ENCODE measurements at regions not wholly inside any gene's neighbourhood (a gene's known extent, or its start where the extent isn't known, plus 50 kb on each side); places are given as distances from the start of the nearest gene placed in this dataset.

- Mint-ChIP-seq H3K36me3 (ENCODE audit: unreplicated experiment) (no peaks in the 10 kb centered on the region), H3K4me1 (ENCODE audit: low read depth, unreplicated experiment) (no peaks in the 10 kb centered on the region), H3K4me3 (ENCODE audit: unreplicated experiment) (no peak overlapping the region), H3K27ac (ENCODE audit: unreplicated experiment) (no peak overlapping the region), H3K27me3 (ENCODE audit: unreplicated experiment) (peaks cover 1% of the 10 kb centered on the region), H3K9me3 (ENCODE audit: unreplicated experiment) (no peaks in the 10 kb centered on the region)
- DNase-seq = no peak
- TF ChIP-seq, protein P1, sequence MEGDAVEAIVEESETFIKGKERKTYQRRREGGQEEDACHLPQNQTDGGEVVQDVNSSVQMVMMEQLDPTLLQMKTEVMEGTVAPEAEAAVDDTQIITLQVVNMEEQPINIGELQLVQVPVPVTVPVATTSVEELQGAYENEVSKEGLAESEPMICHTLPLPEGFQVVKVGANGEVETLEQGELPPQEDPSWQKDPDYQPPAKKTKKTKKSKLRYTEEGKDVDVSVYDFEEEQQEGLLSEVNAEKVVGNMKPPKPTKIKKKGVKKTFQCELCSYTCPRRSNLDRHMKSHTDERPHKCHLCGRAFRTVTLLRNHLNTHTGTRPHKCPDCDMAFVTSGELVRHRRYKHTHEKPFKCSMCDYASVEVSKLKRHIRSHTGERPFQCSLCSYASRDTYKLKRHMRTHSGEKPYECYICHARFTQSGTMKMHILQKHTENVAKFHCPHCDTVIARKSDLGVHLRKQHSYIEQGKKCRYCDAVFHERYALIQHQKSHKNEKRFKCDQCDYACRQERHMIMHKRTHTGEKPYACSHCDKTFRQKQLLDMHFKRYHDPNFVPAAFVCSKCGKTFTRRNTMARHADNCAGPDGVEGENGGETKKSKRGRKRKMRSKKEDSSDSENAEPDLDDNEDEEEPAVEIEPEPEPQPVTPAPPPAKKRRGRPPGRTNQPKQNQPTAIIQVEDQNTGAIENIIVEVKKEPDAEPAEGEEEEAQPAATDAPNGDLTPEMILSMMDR (IDR thresholded peaks at IDR 0.05; ENCODE audit: partially characterized antibody, unreplicated experiment) = no peak
These were observed 297.0 kb upstream of the KLHL1 start for GRCh38 chr13:70405266-70405665.

DNA sequence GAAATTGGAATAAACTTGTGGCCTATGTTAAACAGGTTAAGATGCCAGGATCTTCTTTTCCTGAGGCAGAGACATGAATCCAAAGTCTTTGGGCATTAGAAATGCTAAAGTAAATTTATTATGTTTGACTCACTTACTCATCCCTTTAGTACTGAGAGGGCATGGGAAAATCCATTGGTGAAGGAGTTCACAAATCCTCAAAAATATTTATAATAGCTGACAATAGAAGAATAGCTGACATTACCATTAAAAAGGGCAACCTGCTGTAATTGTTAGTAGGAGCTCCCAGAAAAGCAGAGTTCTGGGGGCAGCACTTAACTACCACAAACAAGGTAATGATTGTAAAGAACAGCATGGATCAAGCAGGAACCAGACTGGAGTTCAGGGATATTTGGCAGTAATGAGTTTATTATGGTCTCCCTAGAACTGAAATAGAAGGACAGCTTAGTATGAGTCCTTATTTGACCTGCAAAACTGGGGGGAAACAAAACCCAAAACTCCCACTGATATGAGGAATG, 285.8 kb upstream of the KLHL1 start:
- Mint-ChIP-seq H3K9me3 (ENCODE audit: unreplicated experiment) (no peaks in the 10 kb centered on the region), H3K27me3 (ENCODE audit: unreplicated experiment) (no peaks in the 10 kb centered on the region), H3K4me3 (ENCODE audit: unreplicated experiment) (no peak overlapping the region), H3K27ac (ENCODE audit: unreplicated experiment) (no peak overlapping the region), H3K36me3 (ENCODE audit: unreplicated experiment) (no peaks in the 10 kb centered on the region), H3K4me1 (ENCODE audit: low read depth, unreplicated experiment) (peaks cover 5% of the 10 kb centered on the region)
- TF ChIP-seq, protein P1 (IDR thresholded peaks at IDR 0.05; ENCODE audit: partially characterized antibody, unreplicated experiment) = no peak
- no peak for DNase-seq

- no peak for DNase-seq
- peaks cover 5% of the 10 kb centered on the region for H3K4me1 Mint-ChIP-seq (ENCODE audit: low read depth, unreplicated experiment)
- no peaks in the 10 kb centered on the region for H3K36me3 Mint-ChIP-seq (ENCODE audit: unreplicated experiment)
- no peaks in the 10 kb centered on the region for H3K9me3 Mint-ChIP-seq (ENCODE audit: unreplicated experiment)
- TF ChIP-seq, protein P1 (IDR thresholded peaks at IDR 0.05; ENCODE audit: partially characterized antibody, unreplicated experiment) = no peak
- H3K27me3 Mint-ChIP-seq (ENCODE audit: unreplicated experiment) = no peaks in the 10 kb centered on the region
- no peak overlapping the region for H3K4me3 Mint-ChIP-seq (ENCODE audit: unreplicated experiment)
- no peak overlapping the region for H3K27ac Mint-ChIP-seq (ENCODE audit: unreplicated experiment)
These were observed 283.4 kb upstream of the KLHL1 start for GRCh38 chr13:70391678-70392077.

- Mint-ChIP-seq H3K4me3 (ENCODE audit: unreplicated experiment) (no peak overlapping the region), H3K9me3 (ENCODE audit: unreplicated experiment) (no peaks in the 10 kb centered on the region), H3K27ac (ENCODE audit: unreplicated experiment) (no peak overlapping the region), H3K4me1 (ENCODE audit: low read depth, unreplicated experiment) (peaks cover 5% of the 10 kb centered on the region), H3K27me3 (ENCODE audit: unreplicated experiment) (no peaks in the 10 kb centered on the region), H3K36me3 (ENCODE audit: unreplicated experiment) (no peaks in the 10 kb centered on the region)
- no peak for DNase-seq
- TF ChIP-seq, protein P1 (IDR thresholded peaks at IDR 0.05; ENCODE audit: partially characterized antibody, unreplicated experiment) = no peak
These were observed 282.7 kb upstream of the KLHL1 start for GRCh38 chr13:70390968-70391367.

DNA sequence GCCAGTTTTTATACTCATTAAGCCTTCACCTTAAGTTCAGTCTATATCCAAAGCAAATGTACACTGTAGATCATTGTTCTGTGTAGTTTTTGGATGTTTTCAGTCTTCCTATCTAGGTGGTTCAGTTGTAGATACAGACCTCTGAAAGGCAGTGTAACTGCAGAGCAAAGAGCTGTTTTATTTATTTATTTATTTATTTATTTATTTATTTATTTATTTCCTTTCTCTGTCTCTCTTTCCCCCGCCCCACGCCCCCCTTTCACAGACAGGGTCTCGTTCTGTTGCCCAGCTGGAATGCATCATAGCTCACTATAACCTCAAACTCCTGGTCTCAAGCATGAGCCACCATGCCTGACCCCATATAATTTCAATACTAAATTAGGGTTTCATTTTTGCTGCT, 281.8 kb upstream of the KLHL1 start:
- H3K4me3 Mint-ChIP-seq (ENCODE audit: unreplicated experiment) = no peak overlapping the region
- no peaks in the 10 kb centered on the region for H3K27me3 Mint-ChIP-seq (ENCODE audit: unreplicated experiment)
- TF ChIP-seq, protein P1 (IDR thresholded peaks at IDR 0.05; ENCODE audit: partially characterized antibody, unreplicated experiment) = no peak
- H3K27ac Mint-ChIP-seq (ENCODE audit: unreplicated experiment) = no peak overlapping the region
- no peaks in the 10 kb centered on the region for H3K36me3 Mint-ChIP-seq (ENCODE audit: unreplicated experiment)
- H3K4me1 Mint-ChIP-seq (ENCODE audit: low read depth, unreplicated experiment) = peaks cover 5% of the 10 kb centered on the region
- no peaks in the 10 kb centered on the region for H3K9me3 Mint-ChIP-seq (ENCODE audit: unreplicated experiment)
- DNase-seq = no peak
